Ovary (tissue), 3 donors: ENCODE measurements at regions not wholly inside any gene's neighbourhood (a gene's known extent, or its start where the extent isn't known, plus 50 kb on each side); places are given as distances from the start of the nearest gene placed in this dataset.

ENCODE experiments used
- POLR2A ChIP-seq: fragments of 450-650 bp; IDR thresholded peaks from one replicate; pipeline ENCODE4 v1.6.1; 2017; ENCODE audit warnings: antibody characterized with exemption, mild to moderate bottlenecking, moderate library complexity
- TF ChIP-seq, protein P1 (sequence below), 3 donors: fragments of 450-650 bp in 2 of 3; fragments of 200-600 bp in 1 of 3; IDR thresholded peaks; one replicate each; pipeline versions ENCODE4 v1.5.1 to v1.8.0; 2016 to 2022; ENCODE audit warnings: antibody characterized with exemption in 3 of 3, mild to moderate bottlenecking in 1 of 3
- donor health status: DM: no; HTN: no; CAD: no.

DNA sequence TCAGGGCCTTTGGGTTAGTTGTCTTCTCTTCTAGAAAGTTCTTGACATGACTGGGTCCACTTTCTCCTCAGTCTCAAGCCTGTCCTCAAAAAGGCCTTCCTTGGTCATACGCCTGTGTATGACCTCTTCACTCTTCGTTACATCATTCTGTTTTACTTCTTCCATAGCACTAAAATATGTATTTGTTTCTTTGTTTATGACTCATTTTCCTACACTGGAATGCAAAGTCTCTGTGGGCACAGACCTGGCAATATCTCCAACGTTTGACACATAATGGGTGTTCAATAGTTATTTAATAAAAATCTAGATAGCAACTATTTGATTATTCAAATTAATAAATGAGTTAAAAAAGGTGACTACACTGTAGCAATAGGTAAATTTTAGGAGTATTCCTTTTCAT, 85.1 kb downstream of the YIPF5 start:
- no peak for TF ChIP-seq POLR2A
- TF ChIP-seq, protein P1, sequence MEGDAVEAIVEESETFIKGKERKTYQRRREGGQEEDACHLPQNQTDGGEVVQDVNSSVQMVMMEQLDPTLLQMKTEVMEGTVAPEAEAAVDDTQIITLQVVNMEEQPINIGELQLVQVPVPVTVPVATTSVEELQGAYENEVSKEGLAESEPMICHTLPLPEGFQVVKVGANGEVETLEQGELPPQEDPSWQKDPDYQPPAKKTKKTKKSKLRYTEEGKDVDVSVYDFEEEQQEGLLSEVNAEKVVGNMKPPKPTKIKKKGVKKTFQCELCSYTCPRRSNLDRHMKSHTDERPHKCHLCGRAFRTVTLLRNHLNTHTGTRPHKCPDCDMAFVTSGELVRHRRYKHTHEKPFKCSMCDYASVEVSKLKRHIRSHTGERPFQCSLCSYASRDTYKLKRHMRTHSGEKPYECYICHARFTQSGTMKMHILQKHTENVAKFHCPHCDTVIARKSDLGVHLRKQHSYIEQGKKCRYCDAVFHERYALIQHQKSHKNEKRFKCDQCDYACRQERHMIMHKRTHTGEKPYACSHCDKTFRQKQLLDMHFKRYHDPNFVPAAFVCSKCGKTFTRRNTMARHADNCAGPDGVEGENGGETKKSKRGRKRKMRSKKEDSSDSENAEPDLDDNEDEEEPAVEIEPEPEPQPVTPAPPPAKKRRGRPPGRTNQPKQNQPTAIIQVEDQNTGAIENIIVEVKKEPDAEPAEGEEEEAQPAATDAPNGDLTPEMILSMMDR (IDR thresholded peaks at IDR 0.05) = no peak
